Type B pancreatic cell (in vitro differentiated cells): ENCODE measurements at regions not wholly inside any gene's neighbourhood (a gene's known extent, or its start where the extent isn't known, plus 50 kb on each side); places are given as distances from the start of the nearest gene placed in this dataset.
A peak's percentile ranks its signal among the peaks of the same experiment; 100 is the strongest.
"Not testable (repeated sequence)": the region's sequence is repeated elsewhere in the genome, so short reads cannot be mapped to it uniquely, and the experiment has no call there.

Experiments used
- DNase-seq: peaks from one replicate; pipeline ENCODE4 v3.0.0; 2021; ENCODE audit warnings: mixed read lengths; ENCODE audit not compliant: unreplicated experiment; ENCODE audit errors: extremely low spot score
- H3K27ac Mint-ChIP-seq: 2 replicates; pipeline ENCODE4 v1.8.0; 2021; ENCODE audit warnings: mild to moderate bottlenecking, mixed read lengths
- H3K27me3 Mint-ChIP-seq: 2 replicates; pipeline ENCODE4 v1.8.0; 2021; ENCODE audit warnings: mixed read lengths
- H3K36me3 Mint-ChIP-seq: 2 replicates; pipeline ENCODE4 v1.8.0; 2021; ENCODE audit warnings: mixed read lengths
- H3K4me1 Mint-ChIP-seq: one replicate; pipeline ENCODE4 v1.8.0; 2021; ENCODE audit warnings: mixed read lengths; ENCODE audit not compliant: unreplicated experiment
- H3K4me3 Mint-ChIP-seq: 2 replicates; pipeline ENCODE4 v1.8.0; 2021; ENCODE audit warnings: mild to moderate bottlenecking, mixed read lengths
- H3K9me3 Mint-ChIP-seq: 2 replicates; pipeline ENCODE4 v1.8.0; 2021; ENCODE audit warnings: mixed read lengths
- CTCF ChIP-seq: fragments of 200-600 bp; sonication (generic); conservative IDR thresholded peaks from 2 replicates; pipeline ENCODE4 v1.5.0; 2021; ENCODE audit warnings: antibody characterized with exemption, mild to moderate bottlenecking

GRCh38 chr17:16878084-16878483 is 93.8 kb downstream of the TNFRSF13B start:
- no peak for DNase-seq
- peaks cover 5% of the 10 kb centered on the region for H3K9me3 Mint-ChIP-seq
- H3K36me3 Mint-ChIP-seq: no peaks in the 10 kb centered on the region
- no peak overlapping the region for H3K4me3 Mint-ChIP-seq
- no peak for TF ChIP-seq CTCF
- H3K27me3 Mint-ChIP-seq: no peaks in the 10 kb centered on the region
- no peaks in the 10 kb centered on the region for H3K4me1 Mint-ChIP-seq
- H3K27ac Mint-ChIP-seq: no peak overlapping the region

- Mint-ChIP-seq H3K36me3 (no peaks in the 10 kb centered on the region), H3K27me3 (no peaks in the 10 kb centered on the region), H3K9me3 (peaks cover 5% of the 10 kb centered on the region)
Observed at GRCh38 chr17:16877099-16877498, 94.8 kb downstream of the TNFRSF13B start.

GRCh38 chr17:16875662-16876061 is 96.3 kb downstream of the TNFRSF13B start:
- Mint-ChIP-seq H3K9me3 (peaks cover 5% of the 10 kb centered on the region), H3K4me3 (no peak overlapping the region), H3K27ac (no peak overlapping the region), H3K36me3 (no peaks in the 10 kb centered on the region), H3K27me3 (no peaks in the 10 kb centered on the region), H3K4me1 (no peaks in the 10 kb centered on the region)
- no peak for DNase-seq
- TF ChIP-seq CTCF: no peak

More at GRCh38 chr17:16877099-16877498, 94.8 kb downstream of the TNFRSF13B start:
- TF ChIP-seq CTCF: no peak
- Mint-ChIP-seq H3K4me1 (no peaks in the 10 kb centered on the region), H3K4me3 (no peak overlapping the region), H3K27ac (no peak overlapping the region)
- DNase-seq: peak; percentile 3

- DNase-seq: peak; percentile 24
- H3K36me3 Mint-ChIP-seq, H3K9me3 Mint-ChIP-seq, H3K4me1 Mint-ChIP-seq, H3K27ac Mint-ChIP-seq, H3K27me3 Mint-ChIP-seq, H3K4me3 Mint-ChIP-seq: not testable (repeated sequence)
Observed at GRCh38 chr17:16874216-16874615, 97.7 kb downstream of the TNFRSF13B start.

- Mint-ChIP-seq H3K27ac (no peak overlapping the region), H3K27me3 (peaks cover 3% of the 10 kb centered on the region), H3K36me3 (no peaks in the 10 kb centered on the region), H3K9me3 (peaks cover 5% of the 10 kb centered on the region), H3K4me3 (no peak overlapping the region), H3K4me1 (no peaks in the 10 kb centered on the region)
- DNase-seq: peak; percentile 63
- peak; percentile 81 for TF ChIP-seq CTCF
Observed at GRCh38 chr17:16873174-16874035, 98.5 kb downstream of the TNFRSF13B start.

- Mint-ChIP-seq H3K4me1 (no peaks in the 10 kb centered on the region), H3K9me3 (peaks cover 5% of the 10 kb centered on the region), H3K27me3 (peaks cover 3% of the 10 kb centered on the region), H3K36me3 (no peaks in the 10 kb centered on the region), H3K27ac (no peak overlapping the region), H3K4me3 (no peak overlapping the region)
- TF ChIP-seq CTCF: no peak
- peak; percentile 57 for DNase-seq
Observed at GRCh38 chr17:16872351-16873173, 99.4 kb downstream of the TNFRSF13B start.

GRCh38 chr17:16871446-16872190 is 100.3 kb downstream of the TNFRSF13B start:
- H3K4me1 Mint-ChIP-seq, H3K27ac Mint-ChIP-seq, H3K9me3 Mint-ChIP-seq, H3K36me3 Mint-ChIP-seq, H3K4me3 Mint-ChIP-seq, H3K27me3 Mint-ChIP-seq: not testable (repeated sequence)
- peak; percentile 64 for DNase-seq
